SK-N-MC (cell line): ENCODE measurements at regions not wholly inside any gene's neighbourhood (a gene's known extent, or its start where the extent isn't known, plus 50 kb on each side); places are given as distances from the start of the nearest gene placed in this dataset.

Source experiments
- EZH2 ChIP-seq: fragments of 200-600 bp; sonication (generic); IDR thresholded peaks from one replicate; pipeline ENCODE4 v1.6.1; 2017; ENCODE audit warnings: antibody characterized with exemption
- FOXP2 ChIP-seq: optimal IDR thresholded peaks from 2 replicates; pipeline ENCODE3; 2011; ENCODE audit warnings: mild to moderate bottlenecking, moderate library complexity; ENCODE audit not compliant: insufficient read depth; ENCODE audit errors: extremely low read length, control extremely low read depth
- POLR2AphosphoS5 ChIP-seq: IDR thresholded peaks from 2 replicates; pipeline ENCODE4 v1.6.1; 2012; ENCODE audit warnings: mild to moderate bottlenecking, low read depth, low read length, borderline replicate concordance

GRCh38 chr3:26484140-26484539 lies 138.4 kb upstream of the LRRC3B start:
- TF ChIP-seq EZH2 (no peak), POLR2AphosphoS5 (no peak), FOXP2 (no peak)
